GM12878 (cell line): ENCODE measurements at regions not wholly inside any gene's neighbourhood (a gene's known extent, or its start where the extent isn't known, plus 50 kb on each side); places are given as distances from the start of the nearest gene placed in this dataset.
A peak's percentile ranks its signal among the peaks of the same experiment; 100 is the strongest.

Experiments
- ATAC-seq: fragments of 200-7000 bp; cut with Tn5 transposase; 3 replicates; pipeline ENCODE4 v1.9.1; 2020; ENCODE audit warnings: mild to moderate bottlenecking, moderate library complexity
- BruUV-seq: library from RNA; stranded (reverse); fragments of 400-500 nt; replicated peaks from 2 replicates; lab custom pipeline; 2021; lab: Mats Ljungman, UMichigan
- CTCF ChIA-PET: fragments of 300-600 bp; sonication (Branson Sonifier 250); formaldehyde crosslinking; extraction: SDS; loops from one replicate; lab custom pipeline; 2021; ENCODE audit warnings: inconsistent platforms; lab: Yijun Ruan, JAX
- POLR2A ChIA-PET: fragments of 350-600 bp; formaldehyde crosslinking; extraction: SDS; loops from one replicate; lab custom pipeline; 2021; ENCODE audit warnings: inconsistent platforms; lab: Charles Lee
- RAD21 ChIA-PET: fragments of 300-600 bp; sonication (Branson Sonifier 250); formaldehyde crosslinking; loops from one replicate; lab custom pipeline; 2023; ENCODE audit warnings: antibody characterized with exemption; ENCODE audit not compliant: unreplicated experiment; lab: Charles Lee
- SMC1A ChIA-PET: fragments of 300-600 bp; sonication (Branson Sonifier 250); formaldehyde crosslinking; loops from one replicate; lab custom pipeline; 2023; ENCODE audit not compliant: unreplicated experiment, uncharacterized antibody; lab: Charles Lee
- DNase-seq: peaks from one replicate; pipeline ENCODE4 v3.0.0-alpha.2; 2011; ENCODE audit warnings: low read depth, low spot score
- FAIRE-seq: peaks from 3 replicates; lab custom pipeline; 2011; peaks lifted over from hg19 to GRCh38; lab: Jason Lieb, UNC
- H2AFZ ChIP-seq: 2 replicates; pipeline ENCODE4 v1.6.0; 2011; ENCODE audit warnings: low read depth, low read length, control low read depth; ENCODE audit not compliant: control insufficient read depth
- H3K27ac ChIP-seq: 2 replicates; pipeline ENCODE4 v1.5.1; 2011; ENCODE audit warnings: control low read depth; ENCODE audit not compliant: control insufficient read depth, insufficient read depth
- H3K27me3 ChIP-seq, 2 experiments: replicated peaks in 1 of 2; 2 replicates each; pipeline versions ENCODE4 v1.6.0 to v1.6.1; 2011; ENCODE audit warnings: low read length in 1 of 2; ENCODE audit not compliant: control insufficient read depth in 2 of 2, insufficient read depth in 2 of 2
- H3K36me3 ChIP-seq, 2 experiments: 2 replicates each; pipeline ENCODE4 v1.5.1; 2011; ENCODE audit warnings: low read length in 1 of 2; ENCODE audit not compliant: control insufficient read depth in 2 of 2, insufficient read depth in 2 of 2
- H3K4me1 ChIP-seq: 2 replicates; pipeline ENCODE4 v1.6.1; 2011; ENCODE audit warnings: mild to moderate bottlenecking, low read length, moderate library complexity, mixed read lengths; ENCODE audit not compliant: control insufficient read depth, insufficient read depth
- H3K4me2 ChIP-seq: 2 replicates; pipeline ENCODE4 v1.6.0; 2011; ENCODE audit warnings: control low read depth; ENCODE audit not compliant: control insufficient read depth, insufficient read depth
- H3K4me3 ChIP-seq: fragments of 200-600 bp; sonication (generic); 2 replicates; pipeline ENCODE4 v1.5.1; 2016
- H3K79me2 ChIP-seq: 2 replicates; pipeline ENCODE4 v1.6.0; 2011; ENCODE audit warnings: low read length; ENCODE audit not compliant: control insufficient read depth, insufficient read depth
- H3K9ac ChIP-seq: 2 replicates; pipeline ENCODE4 v1.8.0; 2011; ENCODE audit warnings: low read length, control low read depth, mixed read lengths; ENCODE audit not compliant: control insufficient read depth, insufficient read depth
- H3K9me3 ChIP-seq: replicated peaks from 3 replicates; pipeline ENCODE4 v1.5.1; 2011; ENCODE audit warnings: mild to moderate bottlenecking, low read length; ENCODE audit not compliant: control insufficient read depth, insufficient read depth
- H4K20me1 ChIP-seq: 2 replicates; pipeline ENCODE4 v1.6.0; 2011; ENCODE audit not compliant: control insufficient read depth, insufficient read depth
- PBX3 ChIP-seq: IDR thresholded peaks from 2 replicates; pipeline ENCODE4 v1.6.1; 2011; ENCODE audit warnings: mild to moderate bottlenecking, low read depth, low read length, moderate library complexity; ENCODE audit not compliant: insufficient replicate concordance
- REST ChIP-seq: IDR thresholded peaks from 2 replicates; pipeline ENCODE4 v1.6.1; 2012; ENCODE audit warnings: mild to moderate bottlenecking, low read depth, low read length
- WGBS: methylation state at CpG from one replicate; pipeline ENCODE4 v1.1.6; 2016; ENCODE audit warnings: low lambda C conversion rate; ENCODE audit not compliant: insufficient replicate concordance, insufficient coverage; ENCODE audit errors: missing lambda C conversion rate; 5-methylcytosine and 5-hydroxymethylcytosine counted together
- in situ Hi-C: fragments of 300-500 bp; cut with MboI; formaldehyde crosslinking; loops from 9 replicates; pipeline ENCODE4 v1.14.3; 2018; ENCODE audit warnings: mixed read lengths
- intact Hi-C: fragments of 100-400 bp; cut with micrococcal nuclease; formaldehyde crosslinking; loops from one replicate; pipeline ENCODE4 v1.14.2; 2022; ENCODE audit not compliant: unreplicated experiment

GRCh38 chr4:14415146-14415545 lies 587.1 kb upstream of the CPEB2 start:
- POLR2A ChIA-PET, result no interaction called here
- no peaks in the 10 kb centered on the region for H3K79me2 ChIP-seq
- no peak overlapping the region for H3K27ac ChIP-seq
- BruUV-seq, result no TSS peak
- H3K27me3 ChIP-seq, result no peaks in the 10 kb centered on the region
- RAD21 ChIA-PET, result no interaction called here
- no peaks in the 10 kb centered on the region for H3K36me3 ChIP-seq
- TF ChIP-seq PBX3 (no peak), REST (peak; percentile 69)
- DNase-seq (no peak), ATAC-seq (no peak), FAIRE-seq (no peak)
- 0% methylated on average over 1 of the region's 1 CpG for WGBS
- no peak overlapping the region for H3K9ac ChIP-seq
- SMC1A ChIA-PET, result interaction anchor here (0.6 kb wide), 2 partner anchors 96 to 821 kb away, joined by 3 read pairs; no protein-coding TSS in a partner anchor
- intact Hi-C loops (no loop called here), in situ Hi-C loops (no loop called here)
- no peak overlapping the region for H2AFZ ChIP-seq
- no peaks in the 10 kb centered on the region for H3K4me1 ChIP-seq
- H4K20me1 ChIP-seq, result no peaks in the 10 kb centered on the region
- H3K9me3 ChIP-seq, result no peaks in the 10 kb centered on the region
- H3K4me3 ChIP-seq, result no peak overlapping the region
- CTCF ChIA-PET, result interaction anchor here (1.1 kb wide), 1 partner anchor 12 kb away, joined by 3 read pairs; no protein-coding TSS in a partner anchor
- H3K4me2 ChIP-seq, result no peak overlapping the region
